GM12873 (cell line): ENCODE measurements at regions not wholly inside any gene's neighbourhood (a gene's known extent, or its start where the extent isn't known, plus 50 kb on each side); places are given as distances from the start of the nearest gene placed in this dataset.

Experiments used
- TF ChIP-seq, protein P1 (sequence below): IDR thresholded peaks from 2 replicates; pipeline ENCODE4 v1.5.1; 2012; ENCODE audit warnings: low read depth, mild to moderate bottlenecking, moderate library complexity, low read length, control low read depth; ENCODE audit not compliant: insufficient read depth; ENCODE audit errors: missing control alignments

DNA sequence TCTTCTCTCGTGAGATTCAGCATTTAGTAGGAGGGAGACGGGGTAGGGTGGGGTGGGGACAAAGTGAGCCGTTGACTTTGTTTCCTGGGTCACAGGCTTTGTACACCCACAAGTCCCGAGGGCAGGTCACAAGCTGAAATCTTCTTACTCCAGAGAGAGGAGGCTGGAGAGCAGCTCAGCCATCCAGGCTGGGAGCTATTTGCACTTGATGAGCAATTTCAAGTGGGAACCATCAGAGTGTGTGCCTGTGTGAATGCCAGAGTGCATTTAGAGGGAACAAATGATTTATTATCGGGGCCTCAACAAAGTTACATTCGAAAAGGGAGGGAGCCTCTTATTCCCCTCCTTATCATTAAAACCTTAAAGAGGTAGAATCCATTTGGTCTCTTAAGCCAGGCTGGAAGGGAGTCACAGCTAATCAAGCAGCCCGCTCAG, 155.7 kb upstream of the JARID2 start:
- TF ChIP-seq, protein P1, sequence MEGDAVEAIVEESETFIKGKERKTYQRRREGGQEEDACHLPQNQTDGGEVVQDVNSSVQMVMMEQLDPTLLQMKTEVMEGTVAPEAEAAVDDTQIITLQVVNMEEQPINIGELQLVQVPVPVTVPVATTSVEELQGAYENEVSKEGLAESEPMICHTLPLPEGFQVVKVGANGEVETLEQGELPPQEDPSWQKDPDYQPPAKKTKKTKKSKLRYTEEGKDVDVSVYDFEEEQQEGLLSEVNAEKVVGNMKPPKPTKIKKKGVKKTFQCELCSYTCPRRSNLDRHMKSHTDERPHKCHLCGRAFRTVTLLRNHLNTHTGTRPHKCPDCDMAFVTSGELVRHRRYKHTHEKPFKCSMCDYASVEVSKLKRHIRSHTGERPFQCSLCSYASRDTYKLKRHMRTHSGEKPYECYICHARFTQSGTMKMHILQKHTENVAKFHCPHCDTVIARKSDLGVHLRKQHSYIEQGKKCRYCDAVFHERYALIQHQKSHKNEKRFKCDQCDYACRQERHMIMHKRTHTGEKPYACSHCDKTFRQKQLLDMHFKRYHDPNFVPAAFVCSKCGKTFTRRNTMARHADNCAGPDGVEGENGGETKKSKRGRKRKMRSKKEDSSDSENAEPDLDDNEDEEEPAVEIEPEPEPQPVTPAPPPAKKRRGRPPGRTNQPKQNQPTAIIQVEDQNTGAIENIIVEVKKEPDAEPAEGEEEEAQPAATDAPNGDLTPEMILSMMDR, result no peak

GRCh38 chr6:15090745-15091384, 155.0 kb upstream of the JARID2 start:
- TF ChIP-seq, protein P1, result no peak

- TF ChIP-seq, protein P1, result no peak
Measured at GRCh38 chr6:15096894-15097837, 148.7 kb upstream of the JARID2 start.

GRCh38 chr6:15101130-15101529, 144.7 kb upstream of the JARID2 start:
- TF ChIP-seq, protein P1, result no peak

GRCh38 chr6:15102241-15102640, 143.6 kb upstream of the JARID2 start:
- TF ChIP-seq, protein P1, result no peak

- TF ChIP-seq, protein P1, result no peak
Measured at GRCh38 chr6:15106958-15107643, 138.8 kb upstream of the JARID2 start.
